ENCODE measurements at regions not wholly inside any gene's neighbourhood (a gene's known extent, or its start where the extent isn't known, plus 50 kb on each side); places are given as distances from the start of the nearest gene placed in this dataset.
"Not testable (repeated sequence)": the region's sequence is repeated elsewhere in the genome, so short reads cannot be mapped to it uniquely, and the experiment has no call there.

DNA sequence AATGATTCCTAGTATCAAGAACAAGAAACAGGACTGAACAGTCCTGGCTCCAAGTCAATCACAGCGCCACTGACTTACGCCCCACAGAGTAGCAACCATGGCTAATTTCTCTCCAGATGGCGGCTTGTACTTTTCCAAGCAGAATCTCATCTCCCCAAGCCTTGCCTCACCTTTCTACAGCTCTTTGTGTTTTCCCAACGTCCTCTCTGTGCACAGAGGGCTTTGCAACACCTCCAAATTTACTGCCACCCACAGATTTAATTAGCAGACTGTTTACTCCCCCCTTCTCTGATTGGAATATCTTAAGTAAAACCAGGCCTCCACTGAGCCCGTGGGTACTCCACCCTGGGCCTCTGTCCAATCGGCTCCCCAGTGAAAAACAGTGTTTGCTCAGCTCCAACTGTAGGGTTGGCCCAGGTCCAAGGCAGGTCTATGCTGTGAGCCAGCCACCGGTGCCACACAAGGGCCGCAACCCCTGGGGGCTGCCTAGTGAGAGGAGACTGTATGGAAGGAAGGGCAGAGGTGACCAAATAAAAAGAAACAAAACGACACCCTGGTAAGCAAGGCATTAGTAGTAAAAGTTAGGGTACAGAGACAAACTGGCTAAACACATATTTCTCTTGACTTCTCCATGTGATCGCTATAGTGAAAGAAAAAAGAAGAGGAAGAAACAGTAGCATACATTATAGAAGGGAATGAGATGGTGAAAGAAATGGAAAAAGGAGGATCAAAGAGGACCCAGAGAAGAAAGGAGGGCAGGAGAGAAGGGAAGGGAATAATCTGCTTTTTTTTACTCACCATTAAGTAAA, 128.4 kb upstream of the SOD1 start:
- no peak for DNase-seq

DNA sequence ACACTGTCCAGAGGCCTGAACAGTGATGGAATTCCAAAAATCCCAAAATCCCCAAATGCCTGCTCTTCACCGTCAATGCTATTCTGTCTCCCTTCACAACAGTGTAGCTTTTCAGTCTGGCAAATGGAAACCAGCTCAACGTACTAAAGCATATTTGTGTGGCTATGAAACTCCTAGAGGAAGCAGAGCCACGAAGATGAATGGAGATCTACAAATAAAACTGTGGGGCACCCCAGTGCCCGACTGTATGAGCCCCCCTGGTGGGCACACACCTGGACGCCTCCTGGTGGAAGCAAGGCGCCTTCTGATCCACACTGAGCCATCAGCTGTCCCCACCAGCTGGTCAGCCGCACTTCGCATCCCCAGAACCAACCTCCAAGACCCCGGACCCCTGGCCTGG, 129.1 kb upstream of the SOD1 start:
- DNase-seq = no peak

GRCh38 chr21:31529406-31529805, 130.1 kb upstream of the SOD1 start:
- no peak for DNase-seq

DNA sequence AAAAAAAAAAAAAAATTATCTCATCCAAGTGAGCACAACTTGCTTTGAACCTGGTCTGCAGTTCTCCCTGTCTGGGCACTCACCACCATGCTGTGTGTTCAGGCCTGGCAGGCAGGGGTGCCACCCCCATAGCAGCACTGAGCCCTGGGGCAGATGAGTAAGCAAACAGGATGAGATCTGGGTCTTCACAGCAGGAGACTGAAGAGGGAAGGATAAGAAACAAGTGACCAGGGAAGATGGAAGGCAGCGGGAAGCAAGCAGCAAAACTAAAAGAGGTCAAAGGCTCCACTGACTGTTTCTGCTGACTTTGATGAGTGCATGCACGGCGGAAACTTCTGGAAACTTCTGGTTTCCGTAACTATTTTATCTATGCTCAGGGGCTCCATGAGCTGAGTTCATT, 133.5 kb upstream of the SOD1 start:
- no peak for DNase-seq

DNA sequence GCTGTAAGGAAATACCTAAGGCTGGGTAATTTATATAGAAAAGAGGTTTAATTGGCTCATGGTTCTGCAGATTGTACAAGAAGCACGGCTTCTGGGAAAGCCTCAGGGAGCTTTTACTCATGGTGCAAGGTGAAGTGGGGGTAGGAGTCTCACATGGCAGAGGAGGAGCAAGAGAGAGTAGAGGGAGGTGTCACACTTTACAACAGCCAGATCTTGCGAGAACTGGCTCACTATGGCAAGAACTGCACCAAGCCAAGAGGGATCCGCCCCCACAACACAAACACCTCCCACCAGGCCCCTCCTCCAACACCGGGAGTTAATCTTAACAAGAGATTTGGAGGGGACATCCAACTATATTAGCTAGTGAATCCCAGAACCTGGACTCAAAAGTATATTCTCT, 135.4 kb upstream of the SOD1 start:
- no peak for DNase-seq

DNA sequence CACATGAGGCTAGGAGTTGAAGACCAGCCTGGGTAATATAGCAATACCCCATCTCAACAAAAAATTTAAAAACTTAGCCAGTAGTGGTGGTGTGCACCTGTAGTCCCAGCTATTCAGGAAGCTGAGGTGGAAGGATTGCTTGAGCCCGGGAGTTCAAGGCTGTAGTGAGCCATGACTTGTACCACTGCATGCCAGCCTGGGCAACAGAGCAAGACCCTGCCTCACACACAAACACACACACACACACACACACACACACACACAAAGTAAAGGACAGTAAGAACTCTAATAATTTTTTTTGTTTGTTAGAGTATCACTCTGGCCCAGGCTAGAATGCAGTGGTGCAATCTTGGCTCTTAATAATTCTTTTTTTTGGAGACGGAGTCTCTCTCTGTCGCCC, 138.0 kb upstream of the SOD1 start:
- DNase-seq = no peak

DNA sequence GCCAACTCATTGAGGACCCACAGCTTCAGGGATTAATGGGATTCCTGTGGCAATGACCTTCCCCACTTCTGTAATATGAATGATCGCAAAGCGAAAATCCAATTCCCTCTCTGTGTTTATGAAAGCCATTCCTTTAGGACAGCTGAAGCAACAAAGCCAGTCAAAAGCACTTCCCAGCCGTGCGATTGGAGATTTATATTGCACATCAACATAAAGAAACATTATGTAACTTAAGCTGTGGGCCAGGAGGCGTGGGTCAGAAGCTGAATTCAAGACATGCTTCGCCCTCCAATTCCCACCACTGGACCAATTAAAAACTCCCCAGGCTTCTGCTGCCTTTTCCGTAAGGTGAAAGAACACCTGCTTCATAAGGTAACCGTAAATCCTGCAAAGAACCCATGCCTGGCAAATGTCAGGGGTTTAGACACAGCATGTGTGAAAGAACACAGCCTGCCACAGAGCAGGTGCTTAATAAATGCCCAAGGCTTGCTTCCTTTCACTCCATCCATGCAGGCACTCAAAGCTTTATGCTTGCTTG, 138.9 kb upstream of the SOD1 start:
- no peak for DNase-seq

- DNase-seq = no peak
Measured at GRCh38 chr21:31518580-31518979, 140.9 kb upstream of the SOD1 start.

- no peak for DNase-seq
Measured at GRCh38 chr21:31517664-31518414, 141.7 kb upstream of the SOD1 start.

DNA sequence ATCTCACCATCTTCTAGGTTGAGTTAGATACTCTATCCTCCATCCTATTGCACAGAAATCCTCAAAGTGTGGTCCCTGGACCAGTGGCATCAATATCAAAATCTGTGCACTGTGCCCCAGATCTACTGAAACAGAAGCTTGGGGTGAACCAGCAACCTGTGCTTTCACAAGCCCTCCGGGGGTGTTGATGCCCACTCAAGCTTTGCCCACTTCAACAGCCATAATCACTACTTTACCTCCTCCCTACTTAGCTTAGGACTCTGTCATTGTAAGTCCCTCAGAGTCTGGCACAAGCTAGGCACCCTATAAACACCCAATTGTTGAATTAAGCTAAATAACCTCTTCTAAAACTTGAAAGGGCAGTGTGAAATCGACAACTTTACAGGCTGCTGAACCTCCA, 144.2 kb upstream of the SOD1 start:
- DNase-seq = no peak

DNA sequence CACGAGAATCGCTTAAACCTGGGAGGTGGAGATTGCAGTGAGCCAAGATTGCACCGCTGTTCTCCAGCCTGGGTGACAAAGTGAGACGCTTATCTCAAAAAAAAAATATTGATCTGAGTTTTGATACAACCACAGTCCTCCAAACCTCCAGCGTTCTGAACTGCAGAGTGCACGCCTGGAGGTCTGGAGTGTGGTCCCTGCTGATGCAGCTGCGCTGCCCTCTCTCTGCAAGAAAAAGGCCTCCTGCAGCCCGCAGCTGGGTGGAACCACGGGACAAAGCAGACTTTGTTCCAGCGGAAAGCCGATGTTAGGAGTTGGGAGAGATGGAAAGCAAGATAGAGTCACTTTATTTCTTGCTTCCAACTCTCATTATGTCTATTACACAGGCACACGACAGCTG, 144.9 kb upstream of the SOD1 start:
- no peak for DNase-seq

- not testable (repeated sequence) for DNase-seq
Measured at GRCh38 chr21:31513541-31513940, 146.0 kb upstream of the SOD1 start.

- DNase-seq = not testable (repeated sequence)
Measured at GRCh38 chr21:31511999-31512398, 147.5 kb upstream of the SOD1 start.

DNA sequence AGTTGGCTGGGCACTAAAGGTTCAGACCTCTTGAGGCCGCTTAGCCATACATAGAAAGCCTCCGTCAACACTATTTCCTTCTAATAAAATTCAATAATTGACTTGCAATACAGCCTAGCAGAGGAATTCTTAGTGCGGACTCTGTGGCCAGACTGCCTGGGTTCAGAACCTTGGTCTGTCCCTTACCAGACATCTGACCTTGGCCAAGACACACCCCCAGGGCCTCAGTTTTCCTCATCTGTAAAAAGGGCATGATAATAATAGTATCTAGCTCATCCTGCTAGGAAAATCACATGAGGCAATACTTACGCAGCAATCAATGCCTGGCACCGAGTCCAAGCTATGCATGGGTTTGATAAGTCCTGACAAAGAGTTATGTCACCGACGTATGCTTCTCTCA, 148.2 kb upstream of the SOD1 start:
- no peak for DNase-seq

DNA sequence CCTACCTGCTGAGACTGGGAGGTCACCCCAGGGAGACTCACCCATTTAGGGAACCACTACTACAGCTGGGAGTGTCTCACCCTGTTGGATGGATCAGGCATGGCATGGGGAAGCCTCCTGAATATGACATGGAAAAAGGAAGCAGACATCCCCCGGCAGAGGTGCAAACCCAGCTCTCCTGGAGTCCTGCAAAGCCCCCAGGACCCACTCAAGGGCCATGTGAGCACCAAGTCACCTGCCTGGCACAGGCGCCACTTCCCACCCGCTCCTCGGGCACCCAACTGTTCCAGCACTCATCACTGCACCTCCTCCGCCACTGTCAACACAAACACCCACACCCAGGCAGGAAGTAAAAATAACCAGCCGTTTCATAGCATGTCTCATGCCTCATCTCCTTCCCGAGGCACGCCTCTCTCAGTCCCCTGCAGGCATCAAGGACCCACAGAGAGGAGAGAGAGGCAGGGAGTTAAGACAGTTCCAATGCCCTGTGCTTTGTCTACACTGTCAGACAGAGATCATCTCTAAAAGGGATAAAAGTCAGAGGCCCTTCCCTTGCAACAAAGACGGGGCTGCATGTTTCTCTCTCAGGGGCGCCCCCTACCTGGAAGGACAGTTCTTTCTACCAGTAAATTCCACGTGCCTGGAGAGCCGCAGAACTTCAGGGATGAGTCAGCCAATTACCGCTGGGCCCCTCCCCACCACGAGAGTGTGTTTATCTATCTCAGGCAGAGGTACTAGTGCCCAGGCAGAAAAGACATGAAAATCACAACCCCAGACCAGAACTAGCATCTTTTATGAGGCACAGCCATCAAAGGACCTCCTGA, 150.1 kb upstream of the SOD1 start:
- peak; percentile 93 for DNase-seq

- DNase-seq = no peak
Measured at GRCh38 chr21:31505975-31506374, 153.5 kb upstream of the SOD1 start.

GRCh38 chr21:31503939-31504338, 155.6 kb upstream of the SOD1 start:
- no peak for DNase-seq

- DNase-seq = no peak
Measured at GRCh38 chr21:31503467-31503866, 156.0 kb upstream of the SOD1 start.

DNA sequence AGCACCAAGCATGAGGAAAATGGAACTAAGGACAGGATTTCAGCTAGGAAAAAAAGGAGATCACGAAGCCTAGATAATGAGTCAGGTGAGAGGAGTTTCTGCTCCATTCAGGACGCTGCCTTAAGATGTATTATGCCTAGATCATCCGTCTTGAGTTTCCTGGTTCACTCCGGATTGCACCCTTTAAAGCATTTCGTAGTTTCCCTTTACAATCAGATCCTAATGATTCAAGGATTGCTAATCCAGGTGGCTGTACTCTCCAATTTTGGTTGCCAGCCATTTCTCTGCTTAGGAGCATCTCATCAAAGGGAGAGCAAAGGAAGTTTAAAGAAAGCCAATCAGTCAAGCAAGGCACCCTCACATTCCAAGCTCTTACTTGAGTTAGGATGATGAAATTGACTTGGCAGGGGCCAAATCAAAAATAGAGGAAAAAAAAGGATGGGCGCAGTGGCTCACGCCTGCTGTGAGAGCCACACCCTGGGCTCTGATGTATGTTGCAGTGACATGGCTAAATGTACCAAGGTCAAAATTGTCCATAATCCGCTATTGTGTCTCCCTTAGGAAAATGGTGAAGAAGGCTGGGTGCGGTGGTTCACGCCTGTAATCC, 156.9 kb upstream of the SOD1 start:
- no peak for DNase-seq

DNA sequence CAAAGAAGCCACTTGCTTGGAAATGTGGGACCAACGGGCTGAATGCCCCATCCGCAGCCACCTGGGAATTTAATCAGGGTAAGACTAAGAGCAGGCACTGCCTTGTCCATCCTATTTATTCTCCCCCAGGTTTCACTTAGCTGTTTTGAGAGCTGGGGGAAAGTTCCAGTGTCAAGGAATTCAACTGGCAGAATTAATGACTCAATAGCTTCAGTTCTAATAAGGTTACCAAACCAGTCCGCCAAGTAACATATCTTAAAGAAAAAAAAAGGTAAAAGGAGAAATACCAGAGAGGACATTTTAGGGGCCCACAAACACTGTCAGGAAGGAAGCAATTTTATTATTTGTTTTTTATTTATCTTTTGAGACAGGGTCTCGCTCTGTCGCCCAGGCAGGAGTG, 157.6 kb upstream of the SOD1 start:
- no peak for DNase-seq

DNA sequence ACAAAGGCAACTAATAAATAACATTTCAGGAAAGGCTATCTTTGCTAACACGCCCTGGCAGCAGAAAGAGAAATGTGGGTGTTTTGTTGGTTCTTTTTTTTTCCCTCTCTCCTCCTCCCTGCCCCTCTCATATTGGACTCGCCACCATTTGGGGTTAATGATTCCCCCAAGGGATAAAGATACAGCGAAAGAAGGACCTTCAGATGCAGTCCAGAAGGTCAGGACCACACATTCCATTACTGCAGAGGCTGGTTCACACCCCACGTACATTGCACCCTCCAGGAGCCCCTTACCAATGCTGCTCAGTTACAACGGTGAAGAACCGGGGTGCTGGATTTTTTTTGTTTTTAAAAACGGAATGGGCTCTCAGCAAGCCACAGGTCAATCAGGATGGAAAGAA, 156.9 kb upstream of the TIAM1 start:
- DNase-seq = no peak

- no peak for DNase-seq
Measured at GRCh38 chr21:31500071-31500470, 156.0 kb upstream of the TIAM1 start.

DNA sequence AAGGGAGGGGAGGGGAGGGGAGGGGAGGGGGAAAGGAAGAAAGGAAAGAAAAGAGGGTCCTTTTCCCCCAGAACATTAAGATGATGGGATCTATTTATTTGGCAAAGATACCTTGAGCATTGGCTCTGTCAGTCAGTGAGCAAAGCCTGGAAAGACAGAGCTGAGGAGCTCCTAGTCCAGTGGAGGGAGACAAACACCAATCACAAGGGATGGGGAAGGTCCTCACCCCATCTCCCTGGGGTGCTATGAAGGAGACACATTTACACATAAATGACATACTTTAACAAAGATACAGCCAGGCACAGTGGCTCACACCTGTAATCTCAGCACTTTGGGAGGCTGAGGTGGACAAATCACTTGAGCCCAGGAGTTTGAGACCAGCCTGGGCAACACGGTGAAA, 154.9 kb upstream of the TIAM1 start:
- DNase-seq = no peak

All from activated CD4-positive, alpha-beta T cell treated with anti-CD3 and anti-CD28 coated beads, Interleukin-2, Interleukin-6, amounts not matched to agents 100 ng/mL and 50 ng/mL, durations not matched to agents 16 hours and 8 hours (primary cell).